ENCODE measurements at regions not wholly inside any gene's neighbourhood (a gene's known extent, or its start where the extent isn't known, plus 50 kb on each side); places are given as distances from the start of the nearest gene placed in this dataset.
A peak's percentile ranks its signal among the peaks of the same experiment; 100 is the strongest.

DNA sequence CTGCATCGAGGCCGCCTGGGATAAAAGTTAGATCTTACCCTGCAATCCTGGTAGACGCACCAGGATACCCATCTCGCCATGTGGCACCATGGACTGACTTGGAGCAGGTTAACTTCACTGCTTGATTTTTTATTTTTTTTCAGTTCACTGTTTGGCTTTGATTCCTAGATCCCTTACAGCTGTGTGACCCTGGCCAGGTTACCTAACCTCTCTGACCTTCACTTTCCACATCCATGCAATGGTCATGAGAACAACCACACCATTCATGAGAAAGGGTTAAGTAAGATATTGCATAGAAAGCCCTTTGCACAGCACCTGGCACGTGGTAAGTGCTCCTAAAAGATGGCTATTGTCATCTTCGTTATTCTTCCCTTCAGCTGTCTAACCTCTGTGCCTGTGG is 230.5 kb downstream of the SOX9 start:
- ATAC-seq (no peak), DNase-seq (no peak)
- intact Hi-C loops (cut with DNase I, micrococcal nuclease), result no loop called here

DNA sequence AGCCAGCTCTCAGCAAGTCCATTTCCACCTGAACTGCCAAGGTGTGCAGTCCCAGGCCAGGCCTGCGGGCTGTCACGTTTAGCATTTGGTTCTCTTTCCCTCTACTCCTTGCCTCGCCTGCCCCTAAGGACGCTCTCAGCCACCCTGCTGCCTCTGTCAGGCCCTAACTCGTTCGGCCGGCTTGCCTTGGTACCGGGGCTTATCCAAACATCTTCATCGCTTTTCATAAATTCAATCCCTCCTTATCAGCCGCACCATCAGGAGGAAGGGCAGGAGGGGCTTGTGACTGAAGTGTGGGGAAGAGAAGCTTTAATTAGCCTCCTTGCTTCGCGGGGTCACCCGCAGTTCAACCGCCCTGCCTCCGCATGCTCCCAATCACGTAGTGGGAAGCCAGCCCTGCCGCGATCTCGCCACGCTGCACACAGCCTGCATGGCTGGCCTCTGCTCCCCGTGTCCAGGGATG is 231.1 kb downstream of the SOX9 start:
- ATAC-seq (no peak), DNase-seq (no peak)
- intact Hi-C loops (cut with DNase I, micrococcal nuclease), result no loop called here

DNA sequence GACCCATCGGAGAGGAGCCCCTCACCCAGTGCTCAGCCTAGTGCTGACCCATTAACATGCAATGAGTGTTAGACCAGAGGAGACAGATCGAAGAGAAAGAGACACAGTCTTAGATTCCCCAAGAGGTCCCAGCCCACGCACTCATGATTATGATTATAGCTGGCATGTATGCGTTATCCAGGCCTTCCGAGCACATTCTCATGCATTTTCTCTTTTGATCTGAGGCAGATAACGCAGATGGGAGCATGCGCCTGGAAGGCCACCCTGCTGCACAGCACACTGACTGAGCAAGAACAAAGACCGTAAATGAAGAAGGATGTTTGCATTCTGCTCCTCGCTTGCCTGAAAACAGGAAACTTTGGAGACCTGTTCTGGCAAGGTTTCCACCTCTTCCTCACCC is 232.7 kb downstream of the SOX9 start:
- no peak for ATAC-seq
- no peak for DNase-seq
- intact Hi-C loops (cut with DNase I, micrococcal nuclease), result no loop called here

- DNase-seq (no peak), ATAC-seq (no peak)
- intact Hi-C loops (cut with DNase I, micrococcal nuclease), result no loop called here
Observed at GRCh38 chr17:72354071-72354470, 233.3 kb downstream of the SOX9 start.

DNA sequence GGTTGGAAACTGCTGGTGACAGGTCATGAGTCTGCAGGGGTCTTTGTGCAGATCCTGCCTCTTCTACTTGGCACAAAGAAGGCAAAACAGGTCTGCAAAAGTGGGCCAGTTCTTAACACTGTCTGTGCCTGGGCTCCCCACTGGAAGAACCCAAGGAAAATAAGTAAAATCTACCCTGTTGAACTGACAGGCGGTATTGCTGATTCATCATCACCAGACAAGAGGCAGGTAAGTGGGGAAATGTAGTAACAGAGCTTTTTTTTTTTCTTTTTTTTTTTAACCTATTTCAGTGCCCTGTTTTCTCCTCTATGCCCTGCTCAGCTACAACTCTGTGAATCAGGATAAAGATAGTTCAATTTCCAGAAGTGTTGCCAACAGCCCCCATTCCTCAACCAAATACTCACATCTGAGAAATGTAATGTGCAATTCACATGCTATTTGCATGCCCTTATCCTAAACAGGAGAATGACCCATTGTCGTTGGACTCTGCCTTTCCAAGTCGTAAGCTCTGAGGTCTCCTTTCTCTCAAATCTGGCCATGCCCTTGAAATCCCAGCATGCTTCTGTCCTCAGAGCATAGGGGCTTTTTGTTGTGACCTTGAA is 237.0 kb downstream of the SOX9 start:
- intact Hi-C loops (cut with DNase I, micrococcal nuclease), result no loop called here
- DNase-seq (no peak), ATAC-seq (no peak)

DNA sequence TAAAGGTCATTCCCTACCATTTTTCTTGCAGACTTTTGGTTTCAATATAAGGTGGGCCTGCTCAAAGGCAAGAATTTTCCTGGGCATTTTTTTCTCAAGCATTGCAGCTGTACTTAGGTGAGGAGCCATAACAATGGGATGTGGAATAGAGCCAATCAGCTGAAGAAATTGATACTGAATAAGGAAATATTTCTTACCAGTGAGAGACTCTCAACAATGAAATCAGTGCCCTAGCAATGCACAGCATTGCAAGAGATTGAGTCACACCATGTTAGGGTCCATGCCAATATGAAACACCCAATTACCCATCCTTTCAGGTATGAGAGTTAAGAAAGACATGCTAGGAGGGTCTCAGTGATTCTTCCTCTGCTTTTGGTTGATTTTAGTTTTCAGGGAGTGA is 237.6 kb downstream of the SOX9 start:
- intact Hi-C loops (cut with DNase I, micrococcal nuclease), result no loop called here
- ATAC-seq (no peak), DNase-seq (no peak)

- intact Hi-C loops (cut with DNase I, micrococcal nuclease), result no loop called here
- ATAC-seq (no peak), DNase-seq (no peak)
Observed at GRCh38 chr17:72359274-72359673, 238.5 kb downstream of the SOX9 start.

GRCh38 chr17:72359811-72360210 is 239.0 kb downstream of the SOX9 start:
- intact Hi-C loops (cut with DNase I, micrococcal nuclease), result no loop called here
- ATAC-seq (no peak), DNase-seq (no peak)

DNA sequence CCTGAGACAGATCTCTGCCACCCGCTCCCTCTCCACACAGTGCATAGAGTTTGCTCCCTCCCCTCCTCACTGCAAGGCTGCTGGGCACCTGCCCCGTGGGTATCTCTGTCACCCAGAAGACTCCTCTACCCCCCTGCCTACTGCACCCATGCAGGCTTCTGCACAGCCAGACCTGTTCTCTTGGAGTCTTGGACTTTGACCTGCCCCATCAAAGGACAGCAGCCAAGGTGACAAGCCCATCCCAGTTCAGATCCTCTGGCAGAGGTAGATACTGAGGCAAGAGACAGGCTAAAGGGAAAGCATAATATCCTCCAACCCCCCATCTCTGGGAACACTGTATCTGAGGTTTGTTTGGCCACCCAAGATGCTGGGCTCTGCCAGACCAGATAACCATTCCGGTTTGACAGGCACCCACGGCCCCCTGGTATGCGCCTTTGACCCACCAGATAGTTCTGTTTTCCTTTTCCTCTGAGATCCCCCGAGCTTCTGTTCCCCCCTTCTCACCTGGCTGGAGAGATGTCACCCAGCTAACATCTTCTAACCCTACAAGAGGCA is 239.6 kb downstream of the SOX9 start:
- ATAC-seq (peak; percentile 8), DNase-seq (no peak)
- intact Hi-C loops (cut with DNase I, micrococcal nuclease), result no loop called here

DNA sequence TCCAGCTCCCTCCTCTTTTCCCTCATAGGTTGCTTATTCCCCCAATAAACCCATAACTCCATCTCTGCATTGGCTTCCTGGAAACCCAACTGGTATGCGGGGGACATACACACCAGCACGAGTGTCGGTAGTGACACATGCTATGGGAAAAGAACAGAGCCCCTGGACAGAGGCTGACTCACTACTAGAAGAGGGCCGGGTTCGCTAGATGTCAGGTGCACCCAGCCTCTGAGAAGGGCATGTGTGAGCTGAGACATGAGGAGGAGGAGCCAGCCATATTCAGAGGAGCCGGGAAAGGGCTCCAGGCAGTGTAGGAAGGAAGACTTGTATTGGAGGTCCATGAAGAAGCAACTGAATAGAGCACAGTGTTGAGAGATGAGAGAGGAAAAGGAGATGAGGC is 241.1 kb downstream of the SOX9 start:
- ATAC-seq, result no peak
- intact Hi-C loops (cut with DNase I, micrococcal nuclease), result no loop called here
- no peak for DNase-seq

DNA sequence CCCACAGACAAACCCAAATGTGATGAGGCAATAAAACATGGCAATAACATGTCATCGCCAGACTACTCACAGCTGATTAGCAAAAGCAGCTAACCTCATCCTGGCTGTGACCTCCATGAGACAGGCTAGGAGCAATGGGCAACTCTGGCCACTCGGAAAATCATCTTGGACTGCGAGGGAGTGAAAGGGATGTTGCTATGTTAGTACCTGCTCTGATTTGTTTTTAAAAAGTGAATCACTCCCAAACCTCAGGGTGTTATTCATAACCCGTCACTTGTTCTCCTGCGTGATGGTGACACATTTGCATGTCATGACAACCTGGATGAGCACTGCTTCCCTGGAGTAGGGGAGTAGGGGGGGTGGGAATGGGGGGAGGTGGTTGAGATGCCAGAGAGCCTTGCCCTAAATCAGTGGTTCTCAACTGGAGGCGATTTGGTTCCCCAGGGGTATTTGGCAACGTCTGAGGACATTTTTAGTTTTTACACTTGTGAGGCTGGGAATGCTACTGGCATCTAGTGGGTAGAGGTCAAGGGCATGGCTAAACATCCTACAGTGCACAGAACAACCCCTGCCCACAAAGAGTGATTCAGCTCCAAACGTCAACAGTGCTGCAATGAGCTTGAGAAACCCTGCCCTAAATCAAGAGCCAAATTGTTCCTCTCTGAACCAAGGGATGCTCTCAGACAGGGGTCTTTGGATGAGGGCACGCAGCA is 241.7 kb downstream of the SOX9 start:
- ATAC-seq (no peak), DNase-seq (no peak)
- intact Hi-C loops (cut with DNase I, micrococcal nuclease), result no loop called here

DNA sequence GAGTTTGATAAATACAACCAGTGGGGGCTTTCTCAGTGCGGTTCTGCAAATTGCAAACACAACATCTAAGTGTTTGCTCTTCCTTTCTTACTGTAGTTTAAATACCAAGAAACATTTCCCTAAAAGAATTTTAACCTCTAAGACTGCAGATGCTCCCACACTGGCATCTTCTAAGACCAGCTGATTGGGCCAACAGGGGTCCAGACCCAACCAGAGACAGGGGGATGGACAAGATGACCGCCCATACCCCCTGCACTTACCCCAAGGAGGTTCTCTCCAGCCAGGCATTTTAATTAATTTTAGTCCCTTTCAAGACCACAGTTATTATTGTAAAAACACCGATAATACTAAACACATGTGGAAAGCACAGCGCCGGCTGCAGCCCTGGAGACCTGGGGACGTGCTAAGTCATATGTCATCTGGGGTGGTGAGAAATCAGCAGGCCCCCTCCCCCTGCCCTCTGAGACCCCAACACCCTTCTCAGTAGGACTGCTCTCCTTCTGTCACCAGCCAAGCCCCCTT is 242.3 kb downstream of the SOX9 start:
- ATAC-seq (no peak), DNase-seq (no peak)
- intact Hi-C loops (cut with DNase I, micrococcal nuclease), result no loop called here

GRCh38 chr17:72365857-72366414 is 245.1 kb downstream of the SOX9 start:
- intact Hi-C loops (cut with DNase I, micrococcal nuclease), result no loop called here
- ATAC-seq (no peak), DNase-seq (no peak)

DNA sequence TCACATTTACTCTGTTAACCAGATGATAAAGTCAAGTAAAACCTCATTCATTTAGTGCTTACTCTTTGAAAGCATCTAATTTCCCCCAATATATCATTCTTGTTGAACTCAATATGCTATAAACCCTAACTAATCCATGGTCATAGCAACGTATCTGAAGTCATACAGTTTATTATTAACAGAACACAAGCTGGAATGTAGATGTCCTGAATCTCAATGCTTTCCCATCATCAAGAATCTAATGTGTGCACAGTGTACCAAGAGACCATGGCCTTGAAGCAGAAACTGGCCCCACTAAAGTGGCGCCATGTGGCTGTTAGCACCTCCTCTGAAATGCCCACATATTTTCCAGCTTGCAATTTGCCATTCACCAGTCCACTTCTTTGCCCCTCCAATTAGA is 245.8 kb downstream of the SOX9 start:
- DNase-seq (no peak), ATAC-seq (no peak)
- intact Hi-C loops (cut with DNase I, micrococcal nuclease), result no loop called here

- DNase-seq (no peak), ATAC-seq (no peak)
- intact Hi-C loops (cut with DNase I, micrococcal nuclease), result no loop called here
Observed at GRCh38 chr17:72368191-72368590, 247.4 kb downstream of the SOX9 start.

DNA sequence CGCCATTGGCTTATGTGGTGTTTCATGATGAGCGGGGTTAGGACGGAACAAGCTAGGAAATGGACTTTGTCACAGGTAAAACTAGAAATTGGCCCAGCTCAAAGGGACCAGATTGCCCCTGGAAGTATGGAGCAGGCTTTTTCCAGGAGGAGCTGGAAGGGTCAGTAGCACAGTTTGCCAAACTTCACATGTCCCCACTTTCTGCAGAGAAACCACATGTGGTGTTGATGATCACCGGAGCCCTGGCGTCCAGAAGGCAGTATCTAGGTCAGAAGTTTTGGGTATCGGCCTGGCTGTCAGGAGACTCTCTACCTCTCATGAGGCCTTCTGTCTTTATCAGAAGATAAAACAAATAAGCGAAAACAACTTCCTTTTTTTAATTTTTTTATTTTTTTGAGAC is 248.5 kb downstream of the SOX9 start:
- no peak for DNase-seq
- no peak for ATAC-seq
- intact Hi-C loops (cut with DNase I, micrococcal nuclease), result no loop called here

DNA sequence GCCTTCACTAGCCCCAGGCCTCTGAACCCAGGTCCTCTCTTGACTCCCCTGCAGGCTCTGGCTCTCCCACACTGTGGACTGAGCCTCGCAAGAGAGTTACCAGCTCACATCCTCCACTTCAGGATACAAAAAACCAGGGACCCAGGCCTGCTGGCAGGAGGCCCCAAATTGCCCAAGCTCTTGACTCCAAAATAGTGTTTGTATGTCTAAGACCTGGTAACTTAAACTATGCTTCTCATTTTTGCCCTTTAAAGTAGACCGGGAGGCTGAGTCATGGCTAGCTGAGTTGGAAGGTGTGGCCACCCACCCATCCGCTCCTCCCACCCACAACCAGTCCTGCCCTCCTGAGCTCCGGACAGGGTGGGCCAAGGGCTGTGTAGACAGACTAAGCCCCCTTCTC is 250.0 kb downstream of the SOX9 start:
- intact Hi-C loops (cut with DNase I, micrococcal nuclease), result no loop called here
- ATAC-seq (no peak), DNase-seq (no peak)

GRCh38 chr17:72372185-72372584 is 251.4 kb downstream of the SOX9 start:
- intact Hi-C loops (cut with DNase I, micrococcal nuclease), result no loop called here
- DNase-seq (no peak), ATAC-seq (no peak)

- ATAC-seq (no peak), DNase-seq (no peak)
Observed at GRCh38 chr17:72373910-72374741, 253.3 kb downstream of the SOX9 start.

More at GRCh38 chr17:72373910-72374741, 253.3 kb downstream of the SOX9 start:
- intact Hi-C loops (cut with DNase I, micrococcal nuclease), result no loop called here

Measured in left colon (tissue), 2 donors.